SW 1271 (cell line): ENCODE measurements at regions not wholly inside any gene's neighbourhood (a gene's known extent, or its start where the extent isn't known, plus 50 kb on each side); places are given as distances from the start of the nearest gene placed in this dataset.

Experiments
- DNase-seq, 2 experiments: peaks; one replicate each; lab custom pipeline; 2025; lab: John Stamatoyannopoulos, UW

- no peak for DNase-seq
Observed at GRCh38 chr9:73558471-73558870, 406.8 kb downstream of the ANXA1 start.

- DNase-seq, result no peak
Observed at GRCh38 chr9:73565026-73565425, 413.4 kb downstream of the ANXA1 start.

- DNase-seq, result peak in 1 of 2 experiments; percentile 51
Observed at GRCh38 chr9:73565833-73566465, 414.3 kb downstream of the ANXA1 start.

GRCh38 chr9:73566627-73567026 is 415.0 kb downstream of the ANXA1 start:
- no peak for DNase-seq

- no peak for DNase-seq
Observed at GRCh38 chr9:73573235-73573634, 421.6 kb downstream of the ANXA1 start.

GRCh38 chr9:73575101-73576060 is 423.7 kb downstream of the ANXA1 start:
- no peak for DNase-seq

- DNase-seq, result no peak
Observed at GRCh38 chr9:73577848-73578247, 426.2 kb downstream of the ANXA1 start.

- DNase-seq, result no peak
Observed at GRCh38 chr9:73579823-73580222, 428.2 kb downstream of the ANXA1 start.

- DNase-seq, result peak in 1 of 2 experiments; percentile 14
Observed at GRCh38 chr9:73583576-73583975, 431.9 kb downstream of the ANXA1 start.

GRCh38 chr9:73595036-73595545 is 443.4 kb downstream of the ANXA1 start:
- no peak for DNase-seq

- DNase-seq, result no peak
Observed at GRCh38 chr9:73596321-73596720, 444.7 kb downstream of the ANXA1 start.

GRCh38 chr9:73597039-73597438 is 445.4 kb downstream of the ANXA1 start:
- no peak for DNase-seq

- DNase-seq, result no peak
Observed at GRCh38 chr9:73597771-73598170, 446.1 kb downstream of the ANXA1 start.

GRCh38 chr9:73609381-73609780 is 457.7 kb downstream of the ANXA1 start:
- DNase-seq, result no peak

GRCh38 chr9:73611032-73611431 is 459.4 kb downstream of the ANXA1 start:
- no peak for DNase-seq

GRCh38 chr9:73613092-73613701 is 461.5 kb downstream of the ANXA1 start:
- DNase-seq, result no peak

GRCh38 chr9:73615557-73615956 is 463.9 kb downstream of the ANXA1 start:
- no peak for DNase-seq

- DNase-seq, result no peak
Observed at GRCh38 chr9:73617586-73617985, 465.9 kb downstream of the ANXA1 start.

GRCh38 chr9:73640971-73641370 is 489.3 kb downstream of the ANXA1 start:
- DNase-seq, result no peak

GRCh38 chr9:73643379-73644013 is 491.8 kb downstream of the ANXA1 start:
- DNase-seq, result no peak

- no peak for DNase-seq
Observed at GRCh38 chr9:73647560-73647959, 495.9 kb downstream of the ANXA1 start.

GRCh38 chr9:73649552-73649951 is 497.9 kb downstream of the ANXA1 start:
- DNase-seq, result no peak
